ENCODE measurements at regions not wholly inside any gene's neighbourhood (a gene's known extent, or its start where the extent isn't known, plus 50 kb on each side); places are given as distances from the start of the nearest gene placed in this dataset.

GRCh38 chr9:93390953-93391515, 60.5 kb upstream of the FAM120A start:
- TF ChIP-seq CTCF (IDR thresholded peaks at IDR 0.05; ENCODE audit: low read depth, low read length) = no peak
- DNase-seq = no peak

GRCh38 chr9:93391898-93392297, 59.6 kb upstream of the FAM120A start:
- no peak for TF ChIP-seq CTCF (IDR thresholded peaks at IDR 0.05; ENCODE audit: low read depth, low read length)
- H3K27me3 ChIP-seq (ENCODE audit: insufficient read depth, low read depth, severe bottlenecking) = no peaks in the 10 kb centered on the region
- no peaks in the 10 kb centered on the region for H3K9me3 ChIP-seq (ENCODE audit: severe bottlenecking)
- no peak overlapping the region for H3K4me3 ChIP-seq (ENCODE audit: low read depth, low read length)
- H3K36me3 ChIP-seq = no peaks in the 10 kb centered on the region
- DNase-seq = no peak
- no peak overlapping the region for H3K27ac ChIP-seq

More at GRCh38 chr9:93390953-93391515, 60.5 kb upstream of the FAM120A start:
- Histone ChIP-seq H3K4me3 (ENCODE audit: low read depth, low read length) (no peak overlapping the region), H3K36me3 (no peaks in the 10 kb centered on the region), H3K27me3 (ENCODE audit: insufficient read depth, low read depth, severe bottlenecking) (no peaks in the 10 kb centered on the region), H3K9me3 (ENCODE audit: severe bottlenecking) (no peaks in the 10 kb centered on the region), H3K27ac (no peak overlapping the region)

- no peak overlapping the region for H3K27ac ChIP-seq
- H3K36me3 ChIP-seq = no peaks in the 10 kb centered on the region
- H3K9me3 ChIP-seq (ENCODE audit: severe bottlenecking) = no peaks in the 10 kb centered on the region
- no peak for TF ChIP-seq CTCF (IDR thresholded peaks at IDR 0.05; ENCODE audit: low read depth, low read length)
- H3K4me3 ChIP-seq (ENCODE audit: low read depth, low read length) = no peak overlapping the region
- no peaks in the 10 kb centered on the region for H3K27me3 ChIP-seq (ENCODE audit: insufficient read depth, low read depth, severe bottlenecking)
- DNase-seq = no peak
Measured at GRCh38 chr9:93392974-93393373, 58.5 kb upstream of the FAM120A start.

Measured in WERI-Rb-1 (cell line).